WTC11 (cell line): ENCODE measurements at regions not wholly inside any gene's neighbourhood (a gene's known extent, or its start where the extent isn't known, plus 50 kb on each side); places are given as distances from the start of the nearest gene placed in this dataset.
A peak's percentile ranks its signal among the peaks of the same experiment; 100 is the strongest.

Source experiments
- ATAC-seq: fragments of 200-7000 bp; cut with Tn5 transposase; 2 replicates; pipeline ENCODE4 v1.10.0; 2021; ENCODE audit warnings: mild to moderate bottlenecking, moderate library complexity
- CTCF ChIA-PET: fragments of 300-600 bp; sonication (Branson Sonifier 250); formaldehyde crosslinking; loops from one replicate; lab custom pipeline; 2021; ENCODE audit warnings: antibody characterized with exemption; lab: Charles Lee
- POLR2A ChIA-PET: fragments of 350-600 bp; sonication (Branson Sonifier 250); formaldehyde crosslinking; loops from one replicate; lab custom pipeline; 2021; ENCODE audit warnings: antibody characterized with exemption; lab: Charles Lee
- DNase-seq: peaks from one replicate; pipeline ENCODE4 v3.0.0; 2021; ENCODE audit warnings: low spot score
- H3K27ac Mint-ChIP-seq: 2 replicates; pipeline ENCODE4 v1.8.0; 2021; ENCODE audit warnings: mixed read lengths
- H3K27me3 Mint-ChIP-seq: 2 replicates; pipeline ENCODE4 v1.8.0; 2021; ENCODE audit warnings: low read depth, mild to moderate bottlenecking, moderate library complexity, mixed read lengths
- H3K36me3 Mint-ChIP-seq: 2 replicates; pipeline ENCODE4 v1.8.0; 2021; ENCODE audit warnings: mixed read lengths
- H3K4me1 Mint-ChIP-seq: 2 replicates; pipeline ENCODE4 v1.8.0; 2022; ENCODE audit warnings: mixed read lengths
- H3K4me3 Mint-ChIP-seq: 2 replicates; pipeline ENCODE4 v1.8.0; 2021; ENCODE audit warnings: mild to moderate bottlenecking, moderate library complexity, mixed read lengths
- H3K9me3 Mint-ChIP-seq: 2 replicates; pipeline ENCODE4 v1.8.0; 2021; ENCODE audit warnings: mixed read lengths
- CREB1 ChIP-seq: sonication (generic); formaldehyde crosslinking; IDR thresholded peaks from 2 replicates; pipeline ENCODE4 v1.8.0; 2023; ENCODE audit warnings: mild to moderate bottlenecking, missing genetic modification reagents
- CREM ChIP-seq: sonication (generic); formaldehyde crosslinking; IDR thresholded peaks from 2 replicates; pipeline ENCODE4 v1.8.1; 2022; ENCODE audit warnings: mild to moderate bottlenecking, missing genetic modification reagents, moderate library complexity
- ETV6 ChIP-seq: sonication (generic); formaldehyde crosslinking; IDR thresholded peaks from 2 replicates; pipeline ENCODE4 v1.8.1; 2022; ENCODE audit warnings: mild to moderate bottlenecking, missing genetic modification reagents
- FOXJ3 ChIP-seq: sonication (generic); formaldehyde crosslinking; IDR thresholded peaks from 2 replicates; pipeline ENCODE4 v1.9.0; 2021; ENCODE audit warnings: missing genetic modification reagents, mild to moderate bottlenecking, borderline replicate concordance
- FOXP1 ChIP-seq: sonication (generic); formaldehyde crosslinking; IDR thresholded peaks from 2 replicates; pipeline ENCODE4 v1.8.0; 2022; ENCODE audit warnings: missing genetic modification reagents, mild to moderate bottlenecking, moderate library complexity, borderline replicate concordance
- FOXP4 ChIP-seq: sonication (generic); formaldehyde crosslinking; IDR thresholded peaks from 2 replicates; pipeline ENCODE4 v1.8.0; 2022; ENCODE audit warnings: mild to moderate bottlenecking, missing genetic modification reagents
- GTF2I ChIP-seq: fragments of 250-450 bp; sonication (Bioruptor Pico); conservative IDR thresholded peaks from 2 replicates; pipeline ENCODE4 v1.4.0; 2021; ENCODE audit warnings: mild to moderate bottlenecking
- HMGA2 ChIP-seq: fragments of 250-450 bp; sonication (Bioruptor Pico); IDR thresholded peaks from 2 replicates; pipeline ENCODE4 v1.4.0; 2021; ENCODE audit warnings: mild to moderate bottlenecking, moderate library complexity
- MAX ChIP-seq: sonication (generic); formaldehyde crosslinking; IDR thresholded peaks from 2 replicates; pipeline ENCODE4 v1.8.0; 2022; ENCODE audit warnings: mild to moderate bottlenecking, missing genetic modification reagents
- NFATC4 ChIP-seq: fragments of 250-450 bp; sonication (Bioruptor Pico); IDR thresholded peaks from 2 replicates; pipeline ENCODE4 v1.9.0; 2021; ENCODE audit warnings: mild to moderate bottlenecking
- NFE2L1 ChIP-seq: sonication (generic); formaldehyde crosslinking; IDR thresholded peaks from 2 replicates; pipeline ENCODE4 v1.8.1; 2023; ENCODE audit warnings: missing genetic modification reagents
- NFYB ChIP-seq: sonication (generic); formaldehyde crosslinking; conservative IDR thresholded peaks from 2 replicates; pipeline ENCODE4 v1.8.0; 2022; ENCODE audit warnings: low read depth, missing genetic modification reagents
- NR1H2 ChIP-seq: sonication (generic); formaldehyde crosslinking; IDR thresholded peaks from 2 replicates; pipeline ENCODE4 v1.9.0; 2021; ENCODE audit warnings: mild to moderate bottlenecking, moderate library complexity, missing genetic modification reagents
- RELA ChIP-seq: sonication (generic); formaldehyde crosslinking; IDR thresholded peaks from 2 replicates; pipeline ENCODE4 v1.8.1; 2022; ENCODE audit warnings: missing genetic modification reagents, mild to moderate bottlenecking, borderline replicate concordance
- RORB ChIP-seq: fragments of 250-450 bp; sonication (Bioruptor Pico); IDR thresholded peaks from 2 replicates; pipeline ENCODE4 v1.9.0; 2021; ENCODE audit warnings: mild to moderate bottlenecking
- SMAD4 ChIP-seq: sonication (generic); formaldehyde crosslinking; IDR thresholded peaks from 2 replicates; pipeline ENCODE4 v1.8.0; 2022; ENCODE audit warnings: mild to moderate bottlenecking, missing genetic modification reagents
- SP1 ChIP-seq: sonication (generic); formaldehyde crosslinking; conservative IDR thresholded peaks from 2 replicates; pipeline ENCODE4 v1.8.1; 2022; ENCODE audit warnings: missing genetic modification reagents
- TEAD4 ChIP-seq: sonication (generic); formaldehyde crosslinking; IDR thresholded peaks from 2 replicates; pipeline ENCODE4 v1.8.0; 2022; ENCODE audit warnings: mild to moderate bottlenecking, missing genetic modification reagents
- USF1 ChIP-seq: sonication (generic); formaldehyde crosslinking; IDR thresholded peaks from 2 replicates; pipeline ENCODE4 v1.8.0; 2022; ENCODE audit warnings: mild to moderate bottlenecking, missing genetic modification reagents
- ZNF219 ChIP-seq: sonication (generic); formaldehyde crosslinking; IDR thresholded peaks from 2 replicates; pipeline ENCODE4 v1.8.0; 2023; ENCODE audit warnings: missing genetic modification reagents, mild to moderate bottlenecking, borderline replicate concordance
- ZNF232 ChIP-seq: sonication (generic); formaldehyde crosslinking; IDR thresholded peaks from 2 replicates; pipeline ENCODE4 v1.8.0; 2022; ENCODE audit warnings: mild to moderate bottlenecking, missing genetic modification reagents
- ZNF396 ChIP-seq: fragments of 250-450 bp; sonication (Bioruptor Pico); IDR thresholded peaks from 2 replicates; pipeline ENCODE4 v1.8.0; 2021; ENCODE audit warnings: mild to moderate bottlenecking, moderate library complexity, borderline replicate concordance
- TF ChIP-seq, protein P1 (sequence below): fragments of 250-450 bp; sonication (Bioruptor Pico); IDR thresholded peaks from 2 replicates; pipeline ENCODE4 v2.1.2; 2022; ENCODE audit warnings: mild to moderate bottlenecking, moderate library complexity
- TF ChIP-seq, protein P2 (sequence below): sonication (generic); formaldehyde crosslinking; IDR thresholded peaks from 2 replicates; pipeline ENCODE4 v1.8.1; 2022; ENCODE audit warnings: low read depth, mild to moderate bottlenecking, moderate library complexity, missing genetic modification reagents, borderline replicate concordance
- TF ChIP-seq, protein P3 (sequence below): sonication (generic); formaldehyde crosslinking; IDR thresholded peaks from 2 replicates; pipeline ENCODE4 v1.8.1; 2022; ENCODE audit warnings: mild to moderate bottlenecking, missing genetic modification reagents, moderate library complexity, borderline replicate concordance
- TF ChIP-seq, protein P4 (sequence below): sonication (generic); formaldehyde crosslinking; IDR thresholded peaks from 2 replicates; pipeline ENCODE4 v1.8.0; 2022; ENCODE audit warnings: mild to moderate bottlenecking, missing genetic modification reagents

- DNase-seq (peak; percentile 12), ATAC-seq (peak; percentile 93)
- Mint-ChIP-seq H3K9me3 (peaks cover 34% of the 10 kb centered on the region), H3K36me3 (peaks cover 11% of the 10 kb centered on the region), H3K4me3 (no peak overlapping the region), H3K27me3 (no peaks in the 10 kb centered on the region; the same call in 1 of the 2 replicates), H3K27ac (no peak overlapping the region), H3K4me1 (peaks cover 4% of the 10 kb centered on the region)
- TF ChIP-seq NFATC4 (CRISPR knock-in tag) (no peak), MAX (CRISPR knock-in tag) (0 out of 2 replicates have a peak, but pooled peaks have one; percentile 28)
- CTCF ChIA-PET, result no interaction called here
- POLR2A ChIA-PET, result no interaction called here
Measured at GRCh38 chr5:27682600-27682999, 644.2 kb upstream of the CDH9 start.

- H3K4me1 Mint-ChIP-seq, result no peaks in the 10 kb centered on the region
- no peak overlapping the region for H3K27ac Mint-ChIP-seq
- no peak for DNase-seq
- no peaks in the 10 kb centered on the region for H3K27me3 Mint-ChIP-seq
- no peak for ATAC-seq
- CTCF ChIA-PET, result no interaction called here
- peaks cover 36% of the 10 kb centered on the region for H3K9me3 Mint-ChIP-seq
- TF ChIP-seq ZNF396 (CRISPR knock-in tag) (no peak), NR1H2 (no peak), HMGA2 (CRISPR knock-in tag) (no peak), ZNF232 (CRISPR knock-in tag) (no peak), MAX (CRISPR knock-in tag) (no peak), FOXJ3 (CRISPR knock-in tag) (no peak), SMAD4 (CRISPR knock-in tag) (no peak), USF1 (CRISPR knock-in tag) (no peak), ETV6 (CRISPR knock-in tag) (no peak), GTF2I (no peak), NFYB (CRISPR knock-in tag) (no peak), ZNF219 (CRISPR knock-in tag) (no peak), RORB (CRISPR knock-in tag) (no peak), NFE2L1 (CRISPR knock-in tag) (no peak)
- TF ChIP-seq, protein P1, sequence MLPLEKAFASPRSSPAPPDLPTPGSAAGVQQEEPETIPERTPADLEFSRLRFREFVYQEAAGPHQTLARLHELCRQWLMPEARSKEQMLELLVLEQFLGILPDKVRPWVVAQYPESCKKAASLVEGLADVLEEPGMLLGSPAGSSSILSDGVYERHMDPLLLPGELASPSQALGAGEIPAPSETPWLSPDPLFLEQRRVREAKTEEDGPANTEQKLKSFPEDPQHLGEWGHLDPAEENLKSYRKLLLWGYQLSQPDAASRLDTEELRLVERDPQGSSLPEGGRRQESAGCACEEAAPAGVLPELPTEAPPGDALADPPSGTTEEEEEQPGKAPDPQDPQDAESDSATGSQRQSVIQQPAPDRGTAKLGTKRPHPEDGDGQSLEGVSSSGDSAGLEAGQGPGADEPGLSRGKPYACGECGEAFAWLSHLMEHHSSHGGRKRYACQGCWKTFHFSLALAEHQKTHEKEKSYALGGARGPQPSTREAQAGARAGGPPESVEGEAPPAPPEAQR (CRISPR knock-in tag), result no peak
- TF ChIP-seq, protein P2, sequence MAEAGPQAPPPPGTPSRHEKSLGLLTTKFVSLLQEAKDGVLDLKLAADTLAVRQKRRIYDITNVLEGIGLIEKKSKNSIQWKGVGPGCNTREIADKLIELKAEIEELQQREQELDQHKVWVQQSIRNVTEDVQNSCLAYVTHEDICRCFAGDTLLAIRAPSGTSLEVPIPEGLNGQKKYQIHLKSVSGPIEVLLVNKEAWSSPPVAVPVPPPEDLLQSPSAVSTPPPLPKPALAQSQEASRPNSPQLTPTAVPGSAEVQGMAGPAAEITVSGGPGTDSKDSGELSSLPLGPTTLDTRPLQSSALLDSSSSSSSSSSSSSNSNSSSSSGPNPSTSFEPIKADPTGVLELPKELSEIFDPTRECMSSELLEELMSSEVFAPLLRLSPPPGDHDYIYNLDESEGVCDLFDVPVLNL (CRISPR knock-in tag), result no peak
- POLR2A ChIA-PET, result no interaction called here
- H3K36me3 Mint-ChIP-seq, result peaks cover 11% of the 10 kb centered on the region
- H3K4me3 Mint-ChIP-seq, result no peak overlapping the region
Measured at GRCh38 chr5:27652505-27652904, 614.1 kb upstream of the CDH9 start.

GRCh38 chr5:27639005-27639612, 600.7 kb upstream of the CDH9 start:
- POLR2A ChIA-PET, result no interaction called here
- H3K9me3 Mint-ChIP-seq, result peaks cover 34% of the 10 kb centered on the region
- ATAC-seq (peak; percentile 58), DNase-seq (no peak)
- no peak overlapping the region for H3K4me3 Mint-ChIP-seq
- H3K27me3 Mint-ChIP-seq, result no peaks in the 10 kb centered on the region
- no peaks in the 10 kb centered on the region for H3K4me1 Mint-ChIP-seq
- CTCF ChIA-PET, result no interaction called here
- peaks cover 10% of the 10 kb centered on the region for H3K36me3 Mint-ChIP-seq
- H3K27ac Mint-ChIP-seq, result no peak overlapping the region
- TF ChIP-seq, protein P3, sequence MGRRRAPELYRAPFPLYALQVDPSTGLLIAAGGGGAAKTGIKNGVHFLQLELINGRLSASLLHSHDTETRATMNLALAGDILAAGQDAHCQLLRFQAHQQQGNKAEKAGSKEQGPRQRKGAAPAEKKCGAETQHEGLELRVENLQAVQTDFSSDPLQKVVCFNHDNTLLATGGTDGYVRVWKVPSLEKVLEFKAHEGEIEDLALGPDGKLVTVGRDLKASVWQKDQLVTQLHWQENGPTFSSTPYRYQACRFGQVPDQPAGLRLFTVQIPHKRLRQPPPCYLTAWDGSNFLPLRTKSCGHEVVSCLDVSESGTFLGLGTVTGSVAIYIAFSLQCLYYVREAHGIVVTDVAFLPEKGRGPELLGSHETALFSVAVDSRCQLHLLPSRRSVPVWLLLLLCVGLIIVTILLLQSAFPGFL (CRISPR knock-in tag), result no peak
- TF ChIP-seq, protein P4, sequence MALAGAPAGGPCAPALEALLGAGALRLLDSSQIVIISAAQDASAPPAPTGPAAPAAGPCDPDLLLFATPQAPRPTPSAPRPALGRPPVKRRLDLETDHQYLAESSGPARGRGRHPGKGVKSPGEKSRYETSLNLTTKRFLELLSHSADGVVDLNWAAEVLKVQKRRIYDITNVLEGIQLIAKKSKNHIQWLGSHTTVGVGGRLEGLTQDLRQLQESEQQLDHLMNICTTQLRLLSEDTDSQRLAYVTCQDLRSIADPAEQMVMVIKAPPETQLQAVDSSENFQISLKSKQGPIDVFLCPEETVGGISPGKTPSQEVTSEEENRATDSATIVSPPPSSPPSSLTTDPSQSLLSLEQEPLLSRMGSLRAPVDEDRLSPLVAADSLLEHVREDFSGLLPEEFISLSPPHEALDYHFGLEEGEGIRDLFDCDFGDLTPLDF (CRISPR knock-in tag), result no peak
- TF ChIP-seq FOXP1 (CRISPR knock-in tag), result no peak
- no peak for TF ChIP-seq RELA (CRISPR knock-in tag)
- TF ChIP-seq TEAD4 (CRISPR knock-in tag), result no peak
- TF ChIP-seq FOXP4, result no peak
- TF ChIP-seq CREB1 (CRISPR knock-in tag), result no peak
- no peak for TF ChIP-seq CREM (CRISPR knock-in tag)
- TF ChIP-seq SP1, result no peak
